DMS53 treated with DMSO at 0.1 percent for 48 hours (cell line): ENCODE measurements at regions not wholly inside any gene's neighbourhood (a gene's known extent, or its start where the extent isn't known, plus 50 kb on each side); places are given as distances from the start of the nearest gene placed in this dataset.
"Not testable (repeated sequence)": the region's sequence is repeated elsewhere in the genome, so short reads cannot be mapped to it uniquely, and the experiment has no call there.

Experiments used
- DNase-seq: peaks from one replicate; lab custom pipeline; 2025; ENCODE audit not compliant: unreplicated experiment; lab: John Stamatoyannopoulos, UW

DNA sequence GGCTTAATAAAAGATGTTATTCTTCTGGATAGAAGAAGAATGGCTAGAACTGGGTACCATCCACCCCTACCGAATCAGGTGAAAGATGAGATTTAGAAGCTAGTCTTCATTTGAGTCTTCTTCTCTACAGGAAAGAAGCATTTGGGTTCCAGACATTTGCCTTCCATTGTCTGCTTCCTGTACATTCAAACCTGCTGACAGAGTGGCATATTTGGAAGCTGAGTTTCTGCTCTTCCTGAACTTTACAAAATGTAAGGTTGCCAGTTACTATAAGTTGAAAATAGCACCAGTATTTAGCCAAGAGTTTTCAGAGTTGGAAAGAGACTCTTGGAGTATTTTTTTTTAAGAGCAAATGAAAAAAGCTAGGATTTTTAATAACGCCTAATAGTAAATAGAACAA, 525.4 kb upstream of the TLE4 start:
- DNase-seq: no peak

DNA sequence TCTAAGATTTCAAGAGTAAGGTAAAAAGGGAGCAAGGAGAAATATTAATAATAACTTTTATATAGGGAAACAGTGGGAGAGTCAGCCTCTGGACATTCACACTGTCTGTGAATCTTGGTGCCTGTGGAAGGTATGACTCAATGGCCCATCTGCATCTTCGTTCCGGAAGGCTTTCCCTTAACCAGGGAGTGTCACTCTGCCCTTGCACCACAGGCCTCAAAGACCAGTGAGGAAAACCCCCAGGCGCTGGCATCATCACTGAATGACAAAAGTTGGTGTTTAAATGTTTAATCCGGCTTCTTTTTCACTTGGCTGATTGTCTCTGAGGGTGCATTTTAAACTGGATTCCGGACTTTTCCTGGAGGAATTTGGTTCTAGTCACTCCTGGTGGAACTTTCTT, 522.4 kb upstream of the TLE4 start:
- DNase-seq: no peak

DNA sequence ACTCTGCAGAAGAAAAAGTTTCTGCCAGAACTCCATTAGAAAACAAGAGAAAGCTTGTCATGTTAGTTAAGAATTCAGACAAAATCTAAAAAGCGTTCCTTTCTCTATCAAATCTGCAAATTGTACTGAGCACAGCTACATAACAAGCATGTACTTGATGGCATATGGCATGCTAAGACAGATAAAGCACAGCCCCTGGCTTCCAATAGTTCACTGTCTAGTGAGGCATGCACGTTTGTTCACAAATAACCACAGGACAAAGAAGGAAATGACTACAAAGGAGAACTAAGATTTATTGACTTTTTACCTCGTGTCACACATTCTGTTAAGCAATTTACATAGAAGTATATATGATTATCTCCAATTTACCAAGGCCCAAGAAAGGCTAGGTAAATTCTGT, 518.2 kb upstream of the TLE4 start:
- no peak for DNase-seq

DNA sequence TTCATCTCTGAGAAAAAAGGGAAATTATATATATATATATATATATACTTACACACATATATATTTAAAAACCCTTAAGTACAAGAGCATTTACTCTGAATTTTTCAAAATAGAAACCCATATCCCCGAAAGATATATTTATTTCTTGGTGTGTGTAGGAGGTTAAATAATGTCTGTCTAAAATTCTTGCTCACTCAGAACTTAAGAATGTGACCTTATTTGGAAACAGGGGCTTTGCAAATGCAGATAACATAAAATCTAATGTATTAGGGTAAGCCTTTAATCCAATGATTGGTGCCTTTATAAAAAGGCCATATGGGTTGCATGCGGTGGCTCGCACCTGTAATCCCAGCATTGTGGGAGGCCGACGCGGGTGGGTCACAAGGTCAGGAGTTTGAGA, 517.3 kb upstream of the TLE4 start:
- no peak for DNase-seq

DNA sequence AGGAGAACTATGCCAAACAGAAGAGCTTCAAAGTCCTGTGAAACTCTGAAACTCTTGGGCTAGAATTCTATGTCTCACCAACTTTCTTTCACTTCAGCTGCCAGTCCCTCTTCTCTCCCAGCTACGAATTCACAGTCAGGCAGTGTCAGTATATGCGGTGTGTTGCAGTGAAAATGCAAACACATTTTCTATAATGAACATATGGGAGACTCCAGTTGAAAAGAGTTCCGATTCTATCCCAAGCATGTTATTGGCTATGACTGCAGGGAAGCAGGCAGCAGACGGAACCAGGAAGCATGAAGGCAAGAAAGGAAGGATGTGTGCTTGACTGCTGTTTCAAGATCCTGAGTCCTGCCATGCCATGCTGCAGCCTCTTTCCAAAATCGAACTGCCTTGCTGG, 515.7 kb upstream of the TLE4 start:
- no peak for DNase-seq

DNA sequence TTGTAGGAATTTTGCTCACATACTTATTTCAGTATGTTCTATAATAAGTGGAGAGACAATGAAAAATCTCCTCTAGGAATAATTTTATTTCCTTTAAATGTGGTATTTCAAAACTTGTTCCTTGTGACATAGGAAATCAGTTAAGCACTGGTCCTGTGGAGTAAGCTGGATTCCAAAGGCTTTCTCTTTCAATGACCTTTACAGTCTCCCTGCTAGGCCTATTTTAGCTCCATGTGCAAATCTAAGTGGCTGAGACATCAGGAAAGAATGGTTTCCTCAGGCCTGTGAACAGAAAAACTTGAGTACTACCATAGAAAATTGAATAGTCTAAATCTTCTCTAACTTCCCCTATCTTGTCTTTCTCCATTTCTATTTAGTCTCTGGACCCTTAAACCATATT, 514.2 kb upstream of the TLE4 start:
- no peak for DNase-seq

DNA sequence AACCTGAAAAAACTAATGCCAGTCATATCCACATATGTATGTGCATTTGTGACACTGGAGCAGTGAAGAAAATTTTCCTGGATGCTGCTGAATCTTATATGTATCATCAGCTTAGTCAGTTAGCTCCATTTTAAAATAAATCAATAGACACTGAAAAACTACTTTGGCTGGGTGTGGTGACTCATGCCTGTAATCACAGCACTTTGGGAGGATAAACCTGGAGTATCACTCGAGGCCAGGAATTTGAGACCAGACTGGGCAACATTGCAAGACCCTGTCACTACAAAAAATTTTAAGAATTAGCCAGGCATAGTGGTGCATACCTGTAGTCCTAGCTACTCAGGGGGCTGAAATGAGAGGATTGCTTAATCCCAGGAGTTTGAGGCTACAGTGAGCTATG, 511.0 kb upstream of the TLE4 start:
- no peak for DNase-seq

DNA sequence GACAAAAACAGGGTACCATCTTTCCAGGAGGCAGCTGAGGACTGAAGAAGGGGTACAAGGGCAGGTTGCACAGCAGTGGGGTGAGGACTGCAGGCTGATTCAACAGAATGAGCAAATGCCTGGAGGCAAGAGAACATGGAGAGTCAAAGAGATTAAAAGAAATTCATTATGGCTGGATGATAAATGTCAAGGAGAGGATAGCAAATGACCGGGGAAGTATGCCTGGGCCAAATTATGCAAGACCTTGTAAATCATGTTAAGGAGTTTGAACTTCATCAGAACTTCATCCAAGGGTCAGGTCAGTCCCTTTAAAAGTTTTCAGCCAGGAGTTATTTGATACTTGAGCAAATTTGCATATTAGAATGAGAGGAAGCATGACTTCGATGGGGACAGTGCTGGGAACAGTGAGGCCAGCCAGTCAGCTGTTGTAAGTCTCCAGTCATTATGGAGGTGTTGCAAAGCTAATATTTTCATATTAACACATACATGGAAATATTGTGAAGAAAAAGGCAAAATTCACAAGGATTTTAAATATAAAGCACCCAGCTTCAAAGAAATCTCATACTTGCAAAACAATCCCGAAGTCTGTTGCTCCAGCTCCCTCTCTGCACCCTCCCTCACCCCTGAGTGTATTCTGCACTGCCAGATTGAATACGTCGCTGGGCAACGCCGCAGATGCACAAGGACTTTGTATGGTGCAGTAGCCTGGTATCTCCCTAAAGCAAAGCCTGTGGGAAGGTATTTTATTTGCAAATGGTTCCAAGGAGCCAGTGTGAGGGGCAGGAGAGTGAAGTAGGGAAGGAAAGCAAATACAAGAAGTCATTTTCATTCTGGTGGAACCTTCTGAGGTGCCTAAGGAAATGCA, 509.8 kb upstream of the TLE4 start:
- no peak for DNase-seq

DNA sequence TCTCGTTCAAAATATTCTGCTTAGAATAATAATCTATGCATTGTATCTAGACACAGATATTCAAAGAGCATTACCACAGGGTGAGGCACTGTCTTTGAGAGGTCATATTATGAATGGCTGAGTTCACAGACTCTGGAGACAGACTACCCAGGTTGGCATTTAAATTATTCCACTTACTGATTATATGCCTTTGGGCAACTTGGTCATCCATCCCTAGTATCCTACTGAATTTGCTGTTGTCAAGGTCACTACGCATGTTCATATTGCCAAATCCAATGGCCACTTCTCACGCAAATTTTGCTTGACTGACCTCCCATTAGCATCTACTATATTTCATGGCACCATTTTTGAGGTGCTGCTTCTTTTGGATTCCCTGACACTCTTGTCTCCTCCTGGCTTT, 498.6 kb upstream of the TLE4 start:
- DNase-seq: no peak

DNA sequence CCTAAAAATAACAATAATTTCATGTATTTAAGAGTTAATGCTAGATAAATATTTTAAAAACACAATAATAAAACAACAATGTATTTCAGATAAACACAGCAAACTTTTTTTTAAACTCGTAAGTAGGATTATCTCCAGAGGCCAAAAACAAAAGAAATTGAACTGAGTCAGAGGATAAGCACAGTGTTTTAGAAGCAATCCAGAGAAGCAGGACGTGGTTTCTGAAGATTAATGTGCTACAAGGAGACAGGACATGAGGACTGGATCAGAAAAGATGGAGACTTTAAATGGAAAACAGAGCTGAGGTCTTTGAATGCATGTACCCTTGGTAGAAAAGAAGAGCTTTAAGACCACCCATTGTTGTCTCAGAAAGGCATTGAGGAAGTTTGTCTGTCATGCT, 491.2 kb upstream of the TLE4 start:
- no peak for DNase-seq

DNA sequence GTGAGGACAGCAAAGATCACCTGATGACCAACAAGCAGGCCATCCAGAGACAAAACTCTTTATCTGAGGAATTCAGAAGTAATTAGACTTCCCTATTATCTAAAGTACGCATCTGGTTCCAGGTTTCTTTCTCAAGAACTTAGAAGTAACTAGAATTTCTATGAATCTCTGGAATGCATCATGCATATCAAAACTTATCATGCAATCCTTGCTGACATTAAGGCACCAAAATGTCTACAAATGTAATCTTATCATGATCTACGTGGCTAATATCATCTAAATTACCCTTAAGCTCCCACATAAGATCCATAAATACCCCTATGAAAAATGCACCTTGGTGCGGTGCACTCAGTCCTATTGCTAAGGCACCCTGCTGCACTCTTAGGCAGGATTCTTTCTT, 488.1 kb upstream of the TLE4 start:
- no peak for DNase-seq

DNA sequence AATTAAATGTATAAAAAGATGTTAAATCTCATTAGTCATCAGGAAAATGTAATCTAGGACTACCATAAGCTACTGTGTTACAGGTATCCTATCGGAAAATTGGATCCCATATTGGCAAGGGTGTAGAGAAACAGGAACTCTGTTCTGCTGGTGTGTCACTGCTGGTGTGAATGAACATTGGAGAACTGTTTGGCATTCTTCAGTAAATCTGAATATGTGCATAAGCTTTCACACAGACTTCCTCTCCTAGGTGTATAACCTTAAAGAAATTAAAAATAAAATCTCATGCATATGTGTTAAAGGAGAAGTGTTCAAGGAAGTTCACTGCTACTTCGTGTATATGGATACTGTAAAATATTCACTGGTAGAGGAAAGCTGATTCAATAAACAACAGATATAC, 484.6 kb upstream of the TLE4 start:
- DNase-seq: no peak

DNA sequence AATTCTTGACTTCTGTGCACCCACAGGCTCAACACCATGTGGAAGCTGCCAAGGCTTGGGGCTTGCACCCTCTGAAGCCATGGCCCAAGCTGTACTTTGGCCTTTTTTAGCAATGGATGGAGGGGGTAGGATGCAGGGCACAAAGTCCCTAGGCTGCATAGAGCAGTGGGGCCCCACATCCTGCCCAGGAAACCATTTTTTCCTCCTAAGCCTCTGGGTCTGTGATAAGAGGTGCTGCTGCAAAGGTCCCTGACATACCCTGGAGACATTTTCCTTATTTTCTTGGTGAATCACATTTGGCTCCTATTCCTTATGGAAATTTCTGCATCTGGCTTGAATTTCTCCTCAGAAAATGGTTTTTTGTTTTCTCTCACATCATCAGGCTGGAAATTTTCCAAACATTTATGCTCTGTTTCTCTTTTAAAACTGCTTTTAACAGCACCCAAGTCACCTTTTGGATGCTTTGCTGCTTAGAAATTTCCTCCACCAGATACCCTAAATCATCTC, 482.7 kb upstream of the TLE4 start:
- no peak for DNase-seq

DNA sequence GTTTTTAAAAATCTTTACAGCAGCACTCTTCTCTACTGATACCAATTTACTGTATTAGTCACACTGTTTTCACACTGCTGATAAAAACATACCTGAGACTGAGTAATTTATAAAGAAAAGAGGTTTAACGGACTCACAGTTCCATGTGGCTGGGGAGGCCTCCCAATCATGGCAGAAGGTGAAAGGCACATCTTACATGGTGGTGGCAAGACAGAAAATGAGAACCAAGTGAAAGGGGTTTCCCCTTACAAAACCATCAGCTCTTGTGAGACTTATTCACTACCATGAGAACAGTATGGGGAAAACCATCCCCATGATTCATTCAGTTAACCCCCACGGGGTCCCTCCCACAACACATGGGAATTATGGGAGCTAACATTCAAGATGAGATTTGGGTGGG, 481.9 kb upstream of the TLE4 start:
- DNase-seq: not testable (repeated sequence)

DNA sequence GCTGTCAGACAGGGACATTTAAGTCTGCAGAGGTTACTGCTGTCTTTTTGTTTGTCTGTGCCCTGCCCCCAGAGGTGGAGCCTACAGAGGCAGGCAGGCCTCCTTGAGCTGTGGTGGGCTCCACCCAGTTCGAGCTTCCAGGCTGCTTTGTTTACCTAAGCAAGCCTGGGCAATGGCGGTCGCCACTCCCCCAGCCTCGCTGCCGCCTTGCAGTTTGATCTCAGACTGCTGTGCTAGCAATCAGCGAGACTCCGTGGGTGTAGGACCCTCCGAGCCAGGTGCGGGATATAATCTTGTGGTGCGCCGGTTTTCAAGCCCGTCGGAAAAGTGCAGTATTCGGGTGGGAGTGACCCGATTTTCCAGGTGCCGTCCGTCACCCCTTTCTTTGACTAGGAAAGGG, 468.5 kb upstream of the TLE4 start:
- DNase-seq: not testable (repeated sequence)

DNA sequence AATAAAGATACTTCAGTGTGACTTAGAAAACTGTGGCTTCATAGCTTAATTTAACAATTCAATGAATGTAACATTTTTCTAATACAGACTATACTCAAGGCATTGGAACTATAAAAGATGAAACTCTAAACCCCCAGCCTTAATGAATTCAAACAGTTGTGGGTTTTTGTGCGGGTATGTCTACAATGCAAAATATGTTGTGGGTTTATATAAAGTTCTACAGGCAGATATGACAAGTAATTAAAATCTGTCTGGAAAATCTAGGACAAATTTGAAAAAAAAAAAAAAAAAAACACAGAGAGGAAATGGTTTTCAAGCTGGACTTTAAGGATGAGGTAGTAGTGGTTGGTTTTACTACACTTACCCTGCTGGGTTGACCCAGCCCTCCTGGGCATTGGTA, 467.5 kb upstream of the TLE4 start:
- DNase-seq: no peak

DNA sequence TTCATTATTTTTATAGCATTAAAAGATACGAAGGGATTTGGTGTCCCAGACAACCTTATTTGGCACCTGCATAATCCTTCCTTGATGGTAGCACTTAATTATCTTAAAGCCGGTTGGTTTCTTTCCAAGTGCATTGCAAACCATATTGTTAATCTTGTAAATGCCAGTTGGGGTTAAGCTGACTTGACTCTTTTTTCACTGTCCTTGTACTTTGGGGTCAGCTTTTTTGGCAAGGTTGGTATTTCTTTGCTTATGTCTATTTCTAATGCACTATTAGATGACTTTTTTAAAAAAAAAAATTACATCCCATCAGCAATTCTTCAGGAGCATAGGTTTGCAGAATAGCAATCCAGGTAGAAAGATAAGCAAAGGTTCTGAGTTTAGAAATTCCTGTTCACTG, 466.8 kb upstream of the TLE4 start:
- no peak for DNase-seq

DNA sequence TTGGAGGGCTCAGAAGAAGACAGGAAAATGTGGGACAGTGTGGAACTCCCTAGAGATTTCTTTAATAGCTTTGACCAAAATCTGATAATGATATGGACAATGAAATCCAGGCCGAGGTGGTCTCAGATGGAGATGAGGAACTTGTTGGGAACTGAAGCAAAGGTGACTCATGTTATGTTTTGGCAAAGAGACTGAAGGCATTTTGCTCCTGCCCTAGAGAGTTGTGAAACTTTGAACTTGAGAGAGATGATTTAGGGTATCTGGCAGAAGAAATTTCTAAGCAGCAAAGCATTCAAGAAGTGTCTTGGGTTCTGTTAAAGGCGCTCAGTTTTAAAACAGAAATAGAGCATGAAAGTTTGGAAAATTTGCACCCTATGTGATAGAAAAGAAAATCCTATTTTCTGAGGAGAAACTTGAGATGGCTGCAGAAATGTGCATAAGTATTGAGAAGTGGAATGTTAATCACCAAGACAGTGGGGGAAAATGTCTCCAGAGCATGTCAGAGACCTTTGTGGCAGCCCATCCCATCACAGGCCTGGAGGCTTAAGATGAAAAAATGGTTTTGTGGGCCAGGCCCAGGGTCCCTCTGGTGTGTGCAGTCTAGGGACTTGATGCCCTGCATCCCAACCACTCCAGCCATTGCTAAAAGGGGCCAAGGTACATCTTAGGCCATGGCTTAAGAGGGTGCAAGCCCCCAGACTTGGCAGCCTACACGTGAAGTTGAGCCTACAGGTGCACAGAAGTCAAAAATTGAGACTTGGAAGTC, 463.7 kb upstream of the TLE4 start:
- no peak for DNase-seq

DNA sequence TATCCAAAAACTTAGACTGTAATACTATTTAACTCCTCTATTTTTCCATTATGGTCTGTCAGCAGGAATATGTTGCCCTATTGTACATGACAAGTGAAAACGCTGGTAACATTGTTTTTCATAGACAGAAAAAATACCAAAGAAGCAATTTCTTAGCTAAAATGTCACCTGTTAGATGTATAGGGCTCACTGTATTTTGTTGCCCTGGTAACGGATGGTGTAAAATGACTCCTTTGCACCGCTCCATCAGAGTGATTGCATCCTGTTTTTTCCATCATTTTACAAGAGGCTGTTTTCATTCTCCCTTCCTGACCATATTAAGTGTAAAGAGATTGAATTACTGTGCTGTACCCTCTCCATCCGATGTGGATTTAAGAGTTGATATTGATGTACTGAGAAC, 460.1 kb upstream of the TLE4 start:
- DNase-seq: no peak

DNA sequence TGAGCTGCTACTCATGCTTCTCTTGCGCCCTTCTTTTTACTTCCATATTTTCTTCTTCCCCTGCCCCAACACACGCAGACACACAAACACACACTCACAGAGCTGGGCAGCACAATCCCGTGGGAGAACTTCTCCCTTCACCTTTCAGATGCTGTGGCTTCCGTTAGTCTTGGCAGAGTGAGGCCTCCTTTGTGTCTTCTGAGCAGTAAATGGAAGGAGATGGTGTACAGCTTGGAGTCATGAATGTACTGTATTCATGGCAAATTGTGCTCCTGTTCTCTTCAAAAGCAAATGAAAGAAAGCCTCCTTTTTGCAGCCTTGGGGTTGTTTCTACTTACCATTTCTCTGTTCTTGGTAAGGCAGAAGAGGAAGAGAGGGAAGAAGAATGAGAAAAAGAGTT, 456.6 kb upstream of the TLE4 start:
- DNase-seq: no peak

DNA sequence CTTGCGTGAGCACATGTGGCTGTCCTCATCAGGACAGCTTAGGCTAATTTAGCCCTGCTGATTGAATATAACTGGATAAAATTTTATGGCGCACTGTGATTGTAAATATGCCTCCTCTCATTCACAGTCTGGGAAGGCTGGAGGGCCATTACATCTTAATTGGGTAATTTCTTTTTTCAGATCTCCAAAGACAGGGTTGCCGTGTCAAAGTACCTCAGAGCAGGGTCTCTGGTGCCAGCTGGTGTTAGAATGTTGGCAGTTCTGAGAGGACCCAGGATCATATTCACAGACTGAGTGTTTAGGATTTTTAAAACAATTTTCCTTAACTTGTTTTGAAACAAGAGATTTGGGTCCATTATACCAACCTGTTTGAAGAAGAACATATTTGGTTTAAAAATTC, 455.7 kb upstream of the TLE4 start:
- no peak for DNase-seq

DNA sequence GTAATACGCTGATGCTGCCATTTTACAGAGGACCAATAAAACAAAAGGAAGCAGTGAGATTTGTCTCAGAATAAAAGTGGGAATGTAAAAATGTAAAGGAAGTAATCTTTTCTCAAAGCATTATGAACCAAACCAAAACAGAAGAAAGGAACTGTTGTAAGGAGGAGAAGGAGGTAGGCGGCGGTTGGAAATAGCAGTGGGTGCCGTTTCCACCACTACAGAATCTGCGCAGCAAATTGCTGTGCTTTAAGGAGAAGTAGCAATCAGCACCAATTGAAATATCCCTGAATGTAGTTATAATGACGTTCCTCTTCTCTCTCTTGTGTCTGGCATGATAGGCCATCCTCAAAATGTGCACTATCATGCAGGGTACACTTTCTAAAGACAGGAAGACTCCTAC, 455.1 kb upstream of the TLE4 start:
- DNase-seq: no peak
